Embryonic facial prominence (tissue), 1 donor: ENCODE measurements at regions not wholly inside any gene's neighbourhood (a gene's known extent, or its start where the extent isn't known, plus 50 kb on each side); places are given as distances from the start of the nearest gene placed in this dataset.
"Not testable (repeated sequence)": the region's sequence is repeated elsewhere in the genome, so short reads cannot be mapped to it uniquely, and the experiment has no call there.

ENCODE experiments used
- DNase-seq: peaks from one replicate; pipeline ENCODE4 v3.0.0-alpha.2; 2016; ENCODE audit errors: extremely low spot score

GRCh38 chr19:32022731-32023563, 322.5 kb upstream of the ZNF507 start:
- DNase-seq: no peak

DNA sequence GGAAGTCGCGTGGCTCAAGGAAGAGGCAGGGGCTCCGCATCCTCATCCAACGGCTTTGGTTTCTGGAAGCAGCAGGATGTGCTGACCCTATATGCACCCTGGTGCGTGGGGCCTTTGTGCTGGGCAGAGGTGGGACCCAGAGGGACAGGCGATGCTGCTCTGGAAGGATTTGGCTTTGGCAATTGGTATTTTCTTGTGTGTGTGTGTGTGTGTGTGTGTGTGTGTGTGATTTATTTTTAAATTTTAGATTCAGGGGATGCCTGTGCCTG, 321.9 kb upstream of the ZNF507 start:
- DNase-seq: no peak

GRCh38 chr19:32029235-32029634, 316.2 kb upstream of the ZNF507 start:
- DNase-seq: no peak

DNA sequence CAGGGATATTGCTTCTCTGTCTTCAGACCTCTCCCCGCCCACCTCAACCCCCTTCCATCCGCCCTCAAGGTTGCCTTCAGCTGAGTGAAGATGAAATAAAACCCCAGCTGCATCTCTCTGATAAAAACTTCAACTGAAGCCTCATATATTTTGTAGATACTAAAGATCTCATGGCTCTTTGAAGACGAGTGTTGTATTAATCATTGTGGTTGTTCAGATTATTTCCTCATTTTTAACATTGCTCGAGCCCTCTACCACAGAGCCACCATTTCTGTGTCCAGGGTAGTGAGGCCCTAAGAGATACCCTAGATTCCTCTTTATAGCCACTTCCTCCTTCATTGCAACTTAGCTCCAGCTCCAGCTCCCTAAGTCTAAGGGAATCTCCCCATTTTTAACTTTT, 312.8 kb upstream of the ZNF507 start:
- DNase-seq: no peak

GRCh38 chr19:32035626-32036025, 309.8 kb upstream of the ZNF507 start:
- no peak for DNase-seq

- no peak for DNase-seq
These were observed 307.1 kb upstream of the ZNF507 start for GRCh38 chr19:32038021-32038920.

GRCh38 chr19:32038961-32039360, 306.4 kb upstream of the ZNF507 start:
- no peak for DNase-seq

- no peak for DNase-seq
These were observed 306.0 kb upstream of the ZNF507 start for GRCh38 chr19:32039440-32039839.

DNA sequence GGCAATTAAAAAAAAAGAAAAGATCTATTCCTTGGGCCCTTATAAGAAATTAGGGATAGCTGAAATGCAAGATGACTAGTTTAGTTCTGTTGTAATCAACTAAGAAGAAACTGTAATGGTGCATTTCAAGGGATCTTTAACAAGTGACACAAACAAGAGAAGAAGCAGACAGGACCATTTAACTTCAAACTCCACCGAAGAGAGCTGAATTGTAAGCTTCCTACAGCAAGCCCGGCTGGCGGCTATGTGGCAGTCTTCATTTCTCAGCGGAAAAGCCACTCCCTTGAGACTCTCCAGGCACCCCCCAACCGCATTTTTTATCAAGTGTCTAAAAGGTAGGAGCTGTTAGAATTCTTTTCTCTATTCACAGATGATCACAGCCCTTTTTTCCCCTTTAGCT, 305.2 kb upstream of the ZNF507 start:
- DNase-seq: no peak

DNA sequence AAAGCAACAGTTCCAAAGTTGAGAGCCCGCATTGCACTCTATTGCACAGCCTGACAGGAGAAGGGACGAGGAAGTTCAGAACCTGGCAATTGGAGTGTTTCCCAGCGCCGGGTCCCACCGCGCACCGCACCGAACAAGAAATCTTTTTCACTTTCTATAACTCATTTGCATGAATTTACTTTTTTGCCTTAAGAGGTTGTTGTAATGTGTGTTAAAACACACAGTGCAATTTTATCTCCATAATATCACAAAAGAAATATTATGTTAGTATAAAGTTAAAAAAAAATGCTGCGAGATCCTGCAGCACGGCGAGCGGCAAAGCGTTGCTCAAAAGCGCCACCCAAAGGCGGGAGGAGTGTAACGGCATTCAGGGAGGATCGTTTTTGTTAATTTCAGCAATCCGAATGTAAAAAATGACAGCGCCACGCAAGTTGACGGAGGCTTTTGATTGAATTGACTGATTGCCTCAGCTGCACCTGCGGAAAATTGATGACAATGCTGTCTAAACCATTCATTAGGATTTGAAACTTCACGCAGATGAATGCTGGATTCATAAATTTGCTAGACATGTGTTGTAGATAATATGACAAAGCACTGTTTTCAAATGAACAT, 303.6 kb upstream of the ZNF507 start:
- peak; percentile 46 for DNase-seq

- no peak for DNase-seq
These were observed 297.6 kb upstream of the ZNF507 start for GRCh38 chr19:32047788-32048187.

GRCh38 chr19:32053376-32053775, 292.0 kb upstream of the ZNF507 start:
- no peak for DNase-seq

GRCh38 chr19:32053861-32054260, 291.5 kb upstream of the ZNF507 start:
- DNase-seq: no peak

- no peak for DNase-seq
These were observed 287.3 kb upstream of the ZNF507 start for GRCh38 chr19:32058131-32058530.

DNA sequence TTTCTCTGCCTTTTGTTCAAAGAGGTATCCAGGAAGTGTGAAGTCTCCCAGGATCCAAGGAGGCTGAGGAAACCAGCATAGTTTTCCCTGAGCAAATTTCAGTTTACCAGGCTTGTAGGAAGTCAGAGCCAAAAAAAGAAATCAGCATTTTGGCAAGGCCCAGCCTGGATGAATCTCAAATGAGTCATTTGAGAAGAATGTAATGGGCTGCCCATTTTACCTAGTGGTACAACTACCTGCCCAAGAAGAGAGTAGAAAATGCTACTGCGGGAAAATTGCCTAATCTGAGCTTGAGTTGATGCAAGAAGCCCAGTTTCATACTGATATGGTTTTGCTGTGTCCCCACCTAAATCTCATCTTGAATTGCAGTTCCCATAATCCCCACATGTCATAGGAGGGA, 284.1 kb upstream of the ZNF507 start:
- DNase-seq: no peak

- no peak for DNase-seq
These were observed 281.8 kb upstream of the ZNF507 start for GRCh38 chr19:32063601-32064000.

- DNase-seq: no peak
These were observed 279.4 kb upstream of the ZNF507 start for GRCh38 chr19:32066056-32066455.

DNA sequence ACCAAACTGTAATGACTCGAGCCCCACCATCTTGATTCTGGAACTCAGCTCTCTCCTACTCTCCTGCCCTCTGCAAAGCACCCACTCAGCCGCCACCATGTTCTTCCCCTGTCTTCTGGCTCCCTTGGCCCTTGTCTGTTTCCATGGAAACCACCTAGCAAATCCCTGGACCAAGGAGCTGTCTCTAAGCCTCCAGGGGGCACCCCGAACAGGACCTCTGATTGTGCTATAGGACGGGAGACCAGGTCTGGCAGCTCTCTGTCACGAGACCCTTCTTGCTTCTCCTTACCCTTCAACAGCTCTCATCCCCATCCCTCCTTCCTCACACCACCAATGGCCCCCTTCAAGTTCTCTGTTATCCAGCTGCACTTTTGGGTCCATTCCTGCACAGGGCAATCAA, 277.7 kb upstream of the ZNF507 start:
- DNase-seq: no peak

GRCh38 chr19:32068793-32069192, 276.6 kb upstream of the ZNF507 start:
- DNase-seq: no peak

GRCh38 chr19:32070101-32070500, 275.3 kb upstream of the ZNF507 start:
- no peak for DNase-seq

- no peak for DNase-seq
These were observed 263.4 kb upstream of the ZNF507 start for GRCh38 chr19:32082028-32082427.

DNA sequence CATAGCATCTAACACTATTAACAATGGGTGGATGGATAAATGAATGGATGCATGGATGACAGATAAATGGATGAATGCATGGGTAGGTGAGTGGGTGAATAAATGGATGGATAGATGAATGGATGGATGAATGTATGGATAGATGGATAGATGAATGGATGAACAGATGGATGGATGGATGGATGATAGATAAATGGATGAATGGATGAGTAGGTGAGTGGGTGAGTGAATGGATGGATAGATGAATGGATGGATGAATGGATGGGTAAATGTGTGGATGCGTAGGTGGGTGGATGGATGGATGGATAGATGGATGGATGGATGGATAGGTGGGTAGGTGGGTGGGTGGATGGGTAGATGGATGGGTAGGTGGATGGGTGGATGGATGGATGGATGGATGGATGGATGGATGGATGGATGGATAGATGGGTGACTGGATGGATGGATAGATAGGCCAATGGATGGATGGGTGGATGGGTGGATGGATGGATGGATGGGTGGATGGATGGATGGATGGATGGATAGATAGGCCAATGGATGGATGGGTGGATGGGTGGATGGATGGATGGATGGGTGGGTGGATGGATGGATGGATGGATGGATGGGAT, 260.6 kb upstream of the ZNF507 start:
- not testable (repeated sequence) for DNase-seq
